ENCODE measurements at regions not wholly inside any gene's neighbourhood (a gene's known extent, or its start where the extent isn't known, plus 50 kb on each side); places are given as distances from the start of the nearest gene placed in this dataset.
"Not testable (repeated sequence)": the region's sequence is repeated elsewhere in the genome, so short reads cannot be mapped to it uniquely, and the experiment has no call there.

GRCh38 chr5:171541341-171541776, 121.9 kb downstream of the FGF18 start:
- no peak for DNase-seq (ENCODE audit: low spot score)
- Histone ChIP-seq H3K36me3 (no peaks in the 10 kb centered on the region), H3K4me1 (ENCODE audit: control insufficient read depth in 1 of 2, low read depth in 2 of 2) (no peaks in the 10 kb centered on the region), H3K4me3 (no peak overlapping the region), H3K27me3 (replicated peaks; ENCODE audit: insufficient read depth) (no peaks in the 10 kb centered on the region), H3K27ac (no peak overlapping the region), H3K9me3 (no peaks in the 10 kb centered on the region)
- ATAC-seq (ENCODE audit: insufficient number of reproducible peaks, low FRiP score, low read depth): no peak
- TF ChIP-seq CTCF (IDR thresholded peaks at IDR 0.05): no peak

- Histone ChIP-seq H3K36me3 (no peaks in the 10 kb centered on the region), H3K4me3 (no peak overlapping the region), H3K27me3 (replicated peaks; ENCODE audit: insufficient read depth) (no peaks in the 10 kb centered on the region), H3K4me1 (ENCODE audit: control insufficient read depth in 1 of 2, low read depth in 2 of 2) (no peaks in the 10 kb centered on the region), H3K9me3 (no peaks in the 10 kb centered on the region), H3K27ac (no peak overlapping the region)
- DNase-seq (ENCODE audit: low spot score) (no peak), ATAC-seq (ENCODE audit: insufficient number of reproducible peaks, low FRiP score, low read depth) (no peak)
- TF ChIP-seq CTCF (IDR thresholded peaks at IDR 0.05): no peak
Measured at GRCh38 chr5:171542525-171543140, 123.2 kb downstream of the FGF18 start.

- Histone ChIP-seq H3K4me3 (no peak overlapping the region), H3K27me3 (replicated peaks; ENCODE audit: insufficient read depth) (no peaks in the 10 kb centered on the region), H3K36me3 (no peaks in the 10 kb centered on the region), H3K4me1 (ENCODE audit: control insufficient read depth in 1 of 2, low read depth in 2 of 2) (no peaks in the 10 kb centered on the region), H3K9me3 (no peaks in the 10 kb centered on the region), H3K27ac (no peak overlapping the region)
- TF ChIP-seq CTCF (IDR thresholded peaks at IDR 0.05): no peak
- no peak for ATAC-seq (ENCODE audit: insufficient number of reproducible peaks, low FRiP score, low read depth)
- DNase-seq (ENCODE audit: low spot score): no peak
Measured at GRCh38 chr5:171543148-171543815, 123.8 kb downstream of the FGF18 start.

GRCh38 chr5:171544913-171545765, 125.7 kb downstream of the FGF18 start:
- no peak for ATAC-seq (ENCODE audit: insufficient number of reproducible peaks, low FRiP score, low read depth)
- TF ChIP-seq CTCF (IDR thresholded peaks at IDR 0.05): no peak
- Histone ChIP-seq H3K9me3 (no peaks in the 10 kb centered on the region), H3K27me3 (replicated peaks; ENCODE audit: insufficient read depth) (no peaks in the 10 kb centered on the region), H3K36me3 (no peaks in the 10 kb centered on the region), H3K27ac (no peak overlapping the region), H3K4me1 (ENCODE audit: control insufficient read depth in 1 of 2, low read depth in 2 of 2) (no peaks in the 10 kb centered on the region), H3K4me3 (no peak overlapping the region)
- no peak for DNase-seq (ENCODE audit: low spot score)

GRCh38 chr5:171549274-171549673, 129.8 kb downstream of the FGF18 start:
- DNase-seq (ENCODE audit: low spot score) (no peak), ATAC-seq (ENCODE audit: insufficient number of reproducible peaks, low FRiP score, low read depth) (no peak)
- no peak overlapping the region for H3K27ac ChIP-seq
- H3K4me3 ChIP-seq: no peak overlapping the region
- no peaks in the 10 kb centered on the region for H3K4me1 ChIP-seq (ENCODE audit: control insufficient read depth in 1 of 2, low read depth in 2 of 2)
- no peak for TF ChIP-seq CTCF (IDR thresholded peaks at IDR 0.05)
- no peaks in the 10 kb centered on the region for H3K36me3 ChIP-seq
- H3K9me3 ChIP-seq: no peaks in the 10 kb centered on the region
- H3K27me3 ChIP-seq (replicated peaks; ENCODE audit: insufficient read depth): no peaks in the 10 kb centered on the region

GRCh38 chr5:171553817-171554216, 134.4 kb downstream of the FGF18 start:
- H3K9me3 ChIP-seq; H3K4me3 ChIP-seq; ATAC-seq (ENCODE audit: insufficient number of reproducible peaks, low FRiP score, low read depth): not testable (repeated sequence)

More at GRCh38 chr5:171553817-171554216, 134.4 kb downstream of the FGF18 start:
- H3K36me3 ChIP-seq; H3K27ac ChIP-seq; H3K4me1 ChIP-seq (ENCODE audit: control insufficient read depth in 1 of 2, low read depth in 2 of 2); DNase-seq (ENCODE audit: low spot score); H3K27me3 ChIP-seq (replicated peaks; ENCODE audit: insufficient read depth): not testable (repeated sequence)

All from thoracic aorta (tissue), 2 donors.